HepG2 (cell line): ENCODE measurements at regions not wholly inside any gene's neighbourhood (a gene's known extent, or its start where the extent isn't known, plus 50 kb on each side); places are given as distances from the start of the nearest gene placed in this dataset.

ENCODE experiments used
- ATAC-seq: fragments of 200-7000 bp; cut with Tn5 transposase; 3 replicates; pipeline ENCODE4 v1.9.1; 2020; ENCODE audit warnings: mild to moderate bottlenecking, moderate library complexity
- BruUV-seq: library from RNA; stranded (reverse); fragments of 400-500 nt; replicated peaks from 2 replicates; lab custom pipeline; 2021; lab: Mats Ljungman, UMichigan
- CTCF ChIA-PET: fragments of 300-600 bp; formaldehyde crosslinking; extraction: SDS; loops from one replicate; lab custom pipeline; 2021; ENCODE audit warnings: low total read pairs, inconsistent platforms, low intra/inter-chr PET ratio; lab: Yijun Ruan, JAX
- POLR2A ChIA-PET: fragments of 350-600 bp; sonication (Branson Sonifier 250); formaldehyde crosslinking; loops from one replicate; lab custom pipeline; 2020; ENCODE audit warnings: antibody characterized with exemption, inconsistent platforms; lab: Yijun Ruan, JAX
- DNase-seq: peaks from one replicate; pipeline ENCODE4 v3.0.0-alpha.2; 2015; ENCODE audit warnings: low spot score
- FAIRE-seq: peaks from 3 replicates; lab custom pipeline; 2011; peaks lifted over from hg19 to GRCh38; lab: Jason Lieb, UNC
- H2AFZ ChIP-seq: one replicate; pipeline ENCODE4 v1.6.1; 2011; ENCODE audit warnings: low read length, inconsistent platforms
- H3K27ac ChIP-seq: fragments of 300-600 bp; 3 replicates; pipeline ENCODE4 v1.8.0; 2011; ENCODE audit warnings: mixed run types, mild to moderate bottlenecking, mixed read lengths, low read length, inconsistent platforms; ENCODE audit not compliant: insufficient read depth; ENCODE audit errors: extremely low read length
- H3K27me3 ChIP-seq, 2 experiments: fragments of 200-600 bp in 1 of 2; 2 replicates in 1 of 2; 3 replicates in 1 of 2; pipeline versions ENCODE4 v1.6.0 to v1.8.0; 2011; ENCODE audit warnings: low read length in 2 of 2, mild to moderate bottlenecking in 2 of 2, moderate library complexity in 2 of 2, inconsistent platforms in 1 of 2; ENCODE audit not compliant: insufficient read depth in 2 of 2, control insufficient read depth in 1 of 2
- H3K36me3 ChIP-seq, 2 experiments: fragments of 200-600 bp in 1 of 2; replicated peaks in 1 of 2; 2 replicates in 1 of 2; 3 replicates in 1 of 2; pipeline versions ENCODE4 v1.5.1 to v1.8.0; 2011; ENCODE audit warnings: low read length in 2 of 2, inconsistent platforms in 1 of 2; ENCODE audit not compliant: insufficient read depth in 2 of 2, control insufficient read depth in 1 of 2
- H3K4me1 ChIP-seq: 2 replicates; pipeline ENCODE4 v1.5.1; 2012; ENCODE audit warnings: low read length, inconsistent platforms; ENCODE audit not compliant: insufficient read depth
- H3K4me2 ChIP-seq: 2 replicates; pipeline ENCODE4 v1.6.0; 2011; ENCODE audit warnings: low read depth, low read length, inconsistent platforms
- H3K4me3 ChIP-seq, 3 experiments: fragments of 200-600 bp in 1 of 3; sonication (generic), shearing (Covaris generic) in 1 of 3; replicated peaks in 1 of 3; 2 replicates each; pipeline ENCODE4 v1.5.1; 2011 to 2016; ENCODE audit warnings: low read length in 3 of 3, inconsistent platforms in 2 of 3, low read depth in 2 of 3, mild to moderate bottlenecking in 2 of 3, control low read depth in 1 of 3, mixed read lengths in 1 of 3; ENCODE audit not compliant: insufficient read depth in 1 of 3
- H3K79me2 ChIP-seq: one replicate; pipeline ENCODE4 v1.6.1; 2011; ENCODE audit warnings: low read length, inconsistent platforms; ENCODE audit not compliant: insufficient read depth
- H3K9ac ChIP-seq: 2 replicates; pipeline ENCODE4 v1.6.0; 2011; ENCODE audit warnings: mild to moderate bottlenecking, low read depth, low read length, inconsistent platforms; ENCODE audit not compliant: insufficient read depth
- H3K9me3 ChIP-seq: 2 replicates; pipeline ENCODE4 v1.5.1; 2012; ENCODE audit warnings: mild to moderate bottlenecking, low read length
- H4K20me1 ChIP-seq: 2 replicates; pipeline ENCODE4 v1.6.0; 2011; ENCODE audit warnings: inconsistent platforms, mild to moderate bottlenecking, low read length, moderate library complexity; ENCODE audit not compliant: insufficient read depth
- ARNT2 ChIP-seq: sonication (generic); formaldehyde crosslinking; IDR thresholded peaks from 2 replicates; pipeline ENCODE4 v1.8.0; 2022; ENCODE audit warnings: mild to moderate bottlenecking, low read depth, missing genetic modification reagents, moderate library complexity
- CHCHD3 ChIP-seq: sonication (generic); formaldehyde crosslinking; IDR thresholded peaks from 2 replicates; pipeline ENCODE4 v1.8.0; 2022; ENCODE audit warnings: mild to moderate bottlenecking, missing genetic modification reagents, moderate library complexity
- CTCF ChIP-seq: sonication (generic); formaldehyde crosslinking; IDR thresholded peaks from 2 replicates; pipeline ENCODE4 v1.5.0; 2020; ENCODE audit warnings: mild to moderate bottlenecking, missing genetic modification reagents, moderate library complexity
- DPF2 ChIP-seq: sonication (generic); formaldehyde crosslinking; IDR thresholded peaks from 2 replicates; pipeline ENCODE4 v1.4.0; 2020; ENCODE audit warnings: mild to moderate bottlenecking, low read depth, missing genetic modification reagents, borderline replicate concordance
- KLF6 ChIP-seq: IDR thresholded peaks from 2 replicates; pipeline ENCODE4 v1.8.0; 2016; ENCODE audit warnings: missing biosample characterization, missing genetic modification reagents
- MNT ChIP-seq: fragments of 450-650 bp; IDR thresholded peaks from 2 replicates; pipeline ENCODE4 v1.6.1; 2016
- NFIB ChIP-seq: sonication (generic); formaldehyde crosslinking; IDR thresholded peaks from 2 replicates; pipeline ENCODE4 v1.9.0; 2021; ENCODE audit warnings: missing genetic modification reagents, mild to moderate bottlenecking, borderline replicate concordance
- POLR2AphosphoS2 ChIP-seq: IDR thresholded peaks from 2 replicates; pipeline ENCODE4 v1.6.1; 2011; ENCODE audit warnings: low read depth, low read length, improper control_type of control experiment
- SIX4 ChIP-seq: sonication (generic); formaldehyde crosslinking; IDR thresholded peaks from 2 replicates; pipeline ENCODE4 v1.4.0; 2020; ENCODE audit warnings: missing genetic modification reagents
- SNAPC2 ChIP-seq: sonication (generic); formaldehyde crosslinking; IDR thresholded peaks from 2 replicates; pipeline ENCODE4 v1.8.1; 2022; ENCODE audit warnings: mild to moderate bottlenecking, missing genetic modification reagents
- SP5 ChIP-seq: IDR thresholded peaks from 2 replicates; pipeline ENCODE4 v1.6.1; 2016; ENCODE audit warnings: low read depth, borderline replicate concordance
- U2AF1 ChIP-seq: fragments of 200-400 bp; formaldehyde crosslinking; optimal IDR thresholded peaks from 2 replicates; pipeline ENCODE3; 2017; ENCODE audit warnings: mild to moderate bottlenecking, low read depth, low read length
- ZNF577 ChIP-seq: sonication (generic); formaldehyde crosslinking; IDR thresholded peaks from 2 replicates; pipeline ENCODE4 v1.4.0; 2020; ENCODE audit warnings: mild to moderate bottlenecking, low read depth, missing genetic modification reagents, borderline replicate concordance
- ZNF782 ChIP-seq: sonication (generic); formaldehyde crosslinking; IDR thresholded peaks from 2 replicates; pipeline ENCODE4 v1.4.0; 2020; ENCODE audit warnings: missing genetic modification reagents, mild to moderate bottlenecking, borderline replicate concordance
- ZNF816 ChIP-seq: sonication (generic); formaldehyde crosslinking; IDR thresholded peaks from 2 replicates; pipeline ENCODE4 v1.8.0; 2022; ENCODE audit warnings: missing genetic modification reagents, mild to moderate bottlenecking, borderline replicate concordance
- ZNF878 ChIP-seq: sonication (generic); formaldehyde crosslinking; IDR thresholded peaks from 2 replicates; pipeline ENCODE4 v1.8.1; 2023; ENCODE audit warnings: mild to moderate bottlenecking, missing genetic modification reagents, moderate library complexity
- WGBS: methylation state at CpG from one replicate; pipeline ENCODE4 v1.1.6; 2017; ENCODE audit warnings: low lambda C conversion rate; 5-methylcytosine and 5-hydroxymethylcytosine counted together
- in situ Hi-C: cut with HindIII; loops from 2 replicates; pipeline ENCODE4 v1.10.0; 2017; ENCODE audit warnings: low pct_unique_long_range_greater_than_20kb; ENCODE audit not compliant: extremely low pct_ligation_motif_present
- intact Hi-C: fragments of 100-400 bp; cut with micrococcal nuclease; formaldehyde crosslinking; loops from one replicate; pipeline ENCODE4 v1.10.0; 2022; ENCODE audit not compliant: unreplicated experiment

GRCh38 chrX:6968231-6968630 is 179.3 kb upstream of the STS start:
- ATAC-seq (no peak), FAIRE-seq (no peak), DNase-seq (no peak)
- 37% methylated on average over 5 of the region's 6 CpGs for WGBS
- H4K20me1 ChIP-seq = no peaks in the 10 kb centered on the region
- H3K4me2 ChIP-seq = no peak overlapping the region
- POLR2A ChIA-PET = no interaction called here
- no peaks in the 10 kb centered on the region for H3K79me2 ChIP-seq
- no peaks in the 10 kb centered on the region for H3K36me3 ChIP-seq
- H3K4me1 ChIP-seq = no peaks in the 10 kb centered on the region
- no peak for TF ChIP-seq ARNT2 (CRISPR knock-in tag)
- no peak for TF ChIP-seq ZNF577 (CRISPR knock-in tag)
- H3K4me3 ChIP-seq = no peak overlapping the region
- no peaks in the 10 kb centered on the region for H3K9me3 ChIP-seq
- CTCF ChIA-PET = no interaction called here
- H3K27me3 ChIP-seq = no peaks in the 10 kb centered on the region
- no peak overlapping the region for H3K27ac ChIP-seq
- no TSS peak for BruUV-seq
- H2AFZ ChIP-seq = no peak overlapping the region
- no peak overlapping the region for H3K9ac ChIP-seq
- intact Hi-C loops (no loop called here), in situ Hi-C loops (no loop called here)

GRCh38 chrX:6965729-6966128 is 181.8 kb upstream of the STS start:
- intact Hi-C loops = no loop called here
- H3K4me2 ChIP-seq = no peak overlapping the region
- H3K36me3 ChIP-seq = no peaks in the 10 kb centered on the region
- CTCF ChIA-PET = no interaction called here
- in situ Hi-C loops = no loop called here
- no peak overlapping the region for H2AFZ ChIP-seq
- WGBS = 33% methylated on average over 4 of the region's 4 CpGs
- H3K4me3 ChIP-seq = no peak overlapping the region
- DNase-seq (no peak), FAIRE-seq (no peak), ATAC-seq (no peak)
- no peaks in the 10 kb centered on the region for H4K20me1 ChIP-seq
- no peaks in the 10 kb centered on the region for H3K4me1 ChIP-seq
- BruUV-seq = no TSS peak
- POLR2A ChIA-PET = no interaction called here
- no peak overlapping the region for H3K9ac ChIP-seq
- no peak overlapping the region for H3K27ac ChIP-seq
- no peaks in the 10 kb centered on the region for H3K27me3 ChIP-seq
- no peaks in the 10 kb centered on the region for H3K9me3 ChIP-seq
- no peaks in the 10 kb centered on the region for H3K79me2 ChIP-seq
- TF ChIP-seq ZNF816 (CRISPR knock-in tag) = no peak
- no peak for TF ChIP-seq CTCF (CRISPR knock-in tag)
- no peak for TF ChIP-seq SNAPC2 (CRISPR knock-in tag)
- TF ChIP-seq SP5 (CRISPR knock-in tag) = no peak
- TF ChIP-seq ZNF878 (CRISPR knock-in tag) = no peak
- no peak for TF ChIP-seq SIX4 (CRISPR knock-in tag)
- TF ChIP-seq NFIB (CRISPR knock-in tag) = no peak
- no peak for TF ChIP-seq DPF2
- no peak for TF ChIP-seq ZNF782 (CRISPR knock-in tag)
- no peak for TF ChIP-seq MNT
- no peak for TF ChIP-seq CHCHD3 (CRISPR knock-in tag)
- TF ChIP-seq U2AF1 = no peak
- no peak for TF ChIP-seq POLR2AphosphoS2
- no peak for TF ChIP-seq KLF6
